H9 (cell line): ENCODE measurements at regions not wholly inside any gene's neighbourhood (a gene's known extent, or its start where the extent isn't known, plus 50 kb on each side); places are given as distances from the start of the nearest gene placed in this dataset.

Experiments used
- DNase-seq: peaks from one replicate; pipeline ENCODE4 v3.0.0-alpha.2; 2017
- H2AFZ ChIP-seq: one replicate; pipeline ENCODE4 v1.6.1; 2013; ENCODE audit warnings: mild to moderate bottlenecking, low read length, control low read depth, moderate library complexity
- H2AK5ac ChIP-seq: 2 replicates; pipeline ENCODE4 v1.6.1; 2013; ENCODE audit warnings: low read length, control low read depth, mixed read lengths; ENCODE audit not compliant: insufficient read length
- H2BK120ac ChIP-seq: one replicate; pipeline ENCODE4 v1.6.1; 2013; ENCODE audit warnings: low read depth, mild to moderate bottlenecking, low read length, control low read depth, inconsistent platforms; ENCODE audit not compliant: poor library complexity, severe bottlenecking
- H2BK12ac ChIP-seq: 2 replicates; pipeline ENCODE4 v1.6.1; 2013; ENCODE audit warnings: low read length, control low read depth, mixed read lengths, low read depth; ENCODE audit not compliant: insufficient read length
- H2BK15ac ChIP-seq: 2 replicates; pipeline ENCODE4 v1.6.1; 2013; ENCODE audit warnings: low read depth, low read length, control low read depth
- H2BK20ac ChIP-seq: one replicate; pipeline ENCODE4 v1.6.1; 2013; ENCODE audit warnings: low read depth, mild to moderate bottlenecking, low read length, control low read depth, inconsistent platforms; ENCODE audit not compliant: poor library complexity, severe bottlenecking
- H2BK5ac ChIP-seq: 2 replicates; pipeline ENCODE4 v1.6.1; 2013; ENCODE audit warnings: low read length, control low read depth, mixed read lengths; ENCODE audit not compliant: insufficient read length
- H3K14ac ChIP-seq: 2 replicates; pipeline ENCODE4 v1.6.1; 2013; ENCODE audit warnings: low read length, control low read depth; ENCODE audit not compliant: insufficient read depth
- H3K18ac ChIP-seq: 2 replicates; pipeline ENCODE4 v1.6.1; 2013; ENCODE audit warnings: low read depth, mild to moderate bottlenecking, mixed read lengths, low read length, control low read depth; ENCODE audit not compliant: insufficient read length
- H3K23ac ChIP-seq: 2 replicates; pipeline ENCODE4 v1.6.1; 2013; ENCODE audit warnings: low read length, control low read depth, mixed read lengths, low read depth; ENCODE audit not compliant: insufficient read length
- H3K23me2 ChIP-seq: 2 replicates; pipeline ENCODE4 v1.6.1; 2013; ENCODE audit warnings: low read depth, mild to moderate bottlenecking, mixed read lengths, low read length, control low read depth; ENCODE audit not compliant: insufficient read length, poor library complexity, severe bottlenecking
- H3K27ac ChIP-seq: 2 replicates; pipeline ENCODE4 v1.5.1; 2013; ENCODE audit warnings: low read length, control low read depth, mixed read lengths, low read depth; ENCODE audit not compliant: insufficient read length
- H3K27me3 ChIP-seq: 2 replicates; pipeline ENCODE4 v1.6.1; 2013; ENCODE audit warnings: low read length, control low read depth, inconsistent platforms; ENCODE audit not compliant: insufficient read depth
- H3K4ac ChIP-seq: 2 replicates; pipeline ENCODE4 v1.6.1; 2013; ENCODE audit warnings: low read depth, mild to moderate bottlenecking, control low read depth, inconsistent platforms, low read length, moderate library complexity
- H3K4me1 ChIP-seq: 2 replicates; pipeline ENCODE4 v1.6.1; 2013; ENCODE audit warnings: low read length, control low read depth, inconsistent platforms; ENCODE audit not compliant: insufficient read depth
- H3K4me2 ChIP-seq: 2 replicates; pipeline ENCODE4 v1.6.1; 2013; ENCODE audit warnings: low read length, control low read depth, mixed read lengths; ENCODE audit not compliant: insufficient read length, insufficient read depth
- H3K56ac ChIP-seq: 2 replicates; pipeline ENCODE4 v1.6.1; 2013; ENCODE audit warnings: low read depth, mild to moderate bottlenecking, mixed read lengths, low read length, control low read depth; ENCODE audit not compliant: insufficient read length
- H3K79me1 ChIP-seq: 2 replicates; pipeline ENCODE4 v1.6.1; 2013; ENCODE audit warnings: low read depth, mild to moderate bottlenecking, moderate library complexity, low read length, control low read depth, inconsistent platforms; ENCODE audit not compliant: insufficient read depth, poor library complexity, severe bottlenecking
- H3K79me2 ChIP-seq: 2 replicates; pipeline ENCODE4 v1.6.1; 2013; ENCODE audit warnings: low read length, control low read depth, inconsistent platforms; ENCODE audit not compliant: insufficient read depth
- H3K9ac ChIP-seq: 2 replicates; pipeline ENCODE4 v1.6.1; 2013; ENCODE audit warnings: low read length, control low read depth, mixed read lengths; ENCODE audit not compliant: insufficient read length; ENCODE audit errors: extremely low read depth
- H3K9me3 ChIP-seq: one replicate; pipeline ENCODE4 v1.6.1; 2013; ENCODE audit warnings: low read depth, low read length, inconsistent platforms; ENCODE audit not compliant: control insufficient read depth
- H3T11ph ChIP-seq: one replicate; pipeline ENCODE4 v1.6.1; 2013; ENCODE audit warnings: mild to moderate bottlenecking, low read length, control low read depth, inconsistent platforms
- H4K20me1 ChIP-seq: one replicate; pipeline ENCODE4 v1.6.1; 2013; ENCODE audit not compliant: control insufficient read depth, insufficient read length, insufficient read depth
- H4K5ac ChIP-seq: 2 replicates; pipeline ENCODE4 v1.6.1; 2013; ENCODE audit warnings: low read depth, mild to moderate bottlenecking, mixed read lengths, low read length, control low read depth; ENCODE audit not compliant: insufficient read length
- H4K8ac ChIP-seq: replicated peaks from 2 replicates; pipeline ENCODE4 v1.6.1; 2013; ENCODE audit warnings: low read length, control low read depth, mixed read lengths, low read depth; ENCODE audit not compliant: insufficient read length
- H4K91ac ChIP-seq: 2 replicates; pipeline ENCODE4 v1.6.1; 2013; ENCODE audit warnings: low read depth, mild to moderate bottlenecking, moderate library complexity, mixed read lengths, low read length, control low read depth; ENCODE audit not compliant: insufficient read length
- H3K27ac Mint-ChIP-seq, 3 experiments: 2 replicates in 2 of 3; 3 replicates in 1 of 3; pipeline ENCODE4 v1.8.0; 2020 to 2021; ENCODE audit warnings: mixed read lengths in 3 of 3, mild to moderate bottlenecking in 1 of 3, moderate library complexity in 1 of 3
- H3K27me3 Mint-ChIP-seq: 2 replicates; pipeline ENCODE4 v1.8.0; 2021; ENCODE audit warnings: low read depth, mild to moderate bottlenecking, moderate library complexity, mixed read lengths
- H3K36me3 Mint-ChIP-seq, 3 experiments: 2 replicates in 2 of 3; 3 replicates in 1 of 3; pipeline ENCODE4 v1.8.0; 2020 to 2021; ENCODE audit warnings: low read depth in 3 of 3, mixed read lengths in 3 of 3; ENCODE audit not compliant: insufficient read depth in 1 of 3
- H3K4me1 Mint-ChIP-seq, 2 experiments: 2 replicates each; pipeline ENCODE4 v1.8.0; 2020; ENCODE audit warnings: mixed read lengths in 2 of 2
- H3K4me3 Mint-ChIP-seq, 2 experiments: 2 replicates in 1 of 2; 3 replicates in 1 of 2; pipeline ENCODE4 v1.8.0; 2020 to 2021; ENCODE audit warnings: mild to moderate bottlenecking in 2 of 2, mixed read lengths in 2 of 2, moderate library complexity in 1 of 2
- H3K9me3 Mint-ChIP-seq, 2 experiments: 2 replicates in 1 of 2; 3 replicates in 1 of 2; pipeline ENCODE4 v1.8.0; 2020; ENCODE audit warnings: mild to moderate bottlenecking in 2 of 2, mixed read lengths in 2 of 2, moderate library complexity in 1 of 2
- CTCF ChIP-seq: fragments of 200-600 bp; sonication (generic); conservative IDR thresholded peaks from 3 replicates; pipeline ENCODE4 v1.8.0; 2021; ENCODE audit warnings: antibody characterized with exemption, mild to moderate bottlenecking
- WGBS: extraction: QIAGEN DNeasy Blood & Tissue Kit; methylation state at CpG from one replicate; pipeline ENCODE4 v1.1.7; 2013; ENCODE audit warnings: missing lambda C conversion rate, low lambda C conversion rate, mixed read lengths; ENCODE audit not compliant: insufficient read length; ENCODE audit errors: extremely low coverage; 5-methylcytosine and 5-hydroxymethylcytosine counted together

DNA sequence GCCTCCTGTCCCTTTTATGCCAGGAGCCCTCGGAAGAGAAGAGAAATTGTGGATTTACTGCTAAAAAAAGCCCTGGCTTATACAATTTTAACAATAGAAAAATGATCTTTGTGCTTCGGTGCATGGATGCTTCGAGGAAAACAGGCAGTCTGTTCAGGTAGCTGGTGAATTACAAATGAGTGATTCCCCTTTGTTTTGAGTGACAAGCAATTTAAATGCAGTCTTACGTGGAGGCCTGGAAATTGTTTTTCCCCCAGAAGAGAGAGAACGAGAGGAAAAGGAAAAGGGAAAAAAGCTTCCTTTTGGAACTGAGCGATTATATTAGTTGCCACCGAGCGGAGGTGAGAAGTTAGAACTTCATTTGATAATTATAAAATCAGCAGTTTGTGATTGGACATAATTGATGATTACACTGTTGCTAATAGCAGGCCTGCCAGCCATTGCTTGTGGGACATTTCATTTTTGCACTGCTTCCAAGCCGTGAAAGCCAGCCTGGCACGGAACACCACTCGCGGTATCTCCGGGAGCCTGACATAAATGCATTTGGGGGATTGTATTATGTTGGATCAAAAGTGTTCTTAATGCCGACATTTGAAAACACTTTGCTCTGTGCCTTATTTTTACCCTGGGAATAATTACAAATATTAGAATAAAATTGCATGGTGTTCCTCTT lies 117.7 kb downstream of the PHETA1 start:
- H2AFZ ChIP-seq, result no peak overlapping the region
- no peak overlapping the region; a peak in 1 of 7 replicates for H3K27ac Mint-ChIP-seq
- no CpG with 5 or more reads among the region's 14 CpGs for WGBS

More for the DNA sequence above, 117.7 kb downstream of the PHETA1 start:
- Histone ChIP-seq H2BK120ac (no peak overlapping the region), H3K79me2 (no peaks in the 10 kb centered on the region), H3K4me2 (no peak overlapping the region), H3K4ac (no peak overlapping the region), H3K9ac (no peak overlapping the region), H2BK20ac (no peak overlapping the region), H3K4me1 (no peaks in the 10 kb centered on the region; the same call in 1 of the 2 replicates), H3T11ph (no peak overlapping the region), H2BK12ac (no peak overlapping the region), H3K27me3 (no peaks in the 10 kb centered on the region), H2BK5ac (no peak overlapping the region), H4K5ac (no peak overlapping the region), H3K23me2 (no peaks in the 10 kb centered on the region), H3K14ac (no peak overlapping the region), H2BK15ac (no peak overlapping the region), H3K9me3 (no peaks in the 10 kb centered on the region), H3K27ac (no peak overlapping the region), H4K91ac (no peak overlapping the region), H3K23ac (no peak overlapping the region), H3K56ac (no peak overlapping the region), H2AK5ac (no peak overlapping the region), H3K18ac (no peak overlapping the region), H4K20me1 (no peaks in the 10 kb centered on the region), H4K8ac (no peak overlapping the region), H3K79me1 (no peaks in the 10 kb centered on the region)
- Mint-ChIP-seq H3K27me3 (peaks cover 2% of the 10 kb centered on the region), H3K4me1 (peaks cover 0 to 11% of the 10 kb centered on the region in 2 experiments; a peak in 2 of 4 replicates), H3K36me3 (no peaks in the 10 kb centered on the region), H3K4me3 (no peak overlapping the region), H3K9me3 (no peaks in the 10 kb centered on the region)
- no peak for DNase-seq
- no peak for TF ChIP-seq CTCF
